Epidermal melanocyte (primary cell): ENCODE measurements at regions not wholly inside any gene's neighbourhood (a gene's known extent, or its start where the extent isn't known, plus 50 kb on each side); places are given as distances from the start of the nearest gene placed in this dataset.
"Not testable (repeated sequence)": the region's sequence is repeated elsewhere in the genome, so short reads cannot be mapped to it uniquely, and the experiment has no call there.

Experiments
- DNase-seq: peaks from one replicate; pipeline ENCODE4 v3.0.0; 2011; ENCODE audit warnings: low spot score; ENCODE audit not compliant: insufficient read length

- DNase-seq, result no peak
Observed at GRCh38 chr2:129379411-129379810, 600.1 kb upstream of the RAB6C start.

GRCh38 chr2:129381789-129382188, 597.7 kb upstream of the RAB6C start:
- no peak for DNase-seq

- DNase-seq, result no peak
Observed at GRCh38 chr2:129388870-129389269, 590.6 kb upstream of the RAB6C start.

GRCh38 chr2:129393816-129394215, 585.6 kb upstream of the RAB6C start:
- no peak for DNase-seq

GRCh38 chr2:129396980-129397599, 582.4 kb upstream of the RAB6C start:
- no peak for DNase-seq

- DNase-seq, result no peak
Observed at GRCh38 chr2:129400826-129401225, 578.6 kb upstream of the RAB6C start.

- no peak for DNase-seq
Observed at GRCh38 chr2:129402076-129402475, 577.4 kb upstream of the RAB6C start.

GRCh38 chr2:129404000-129404685, 575.3 kb upstream of the RAB6C start:
- no peak for DNase-seq

GRCh38 chr2:129408570-129408969, 570.9 kb upstream of the RAB6C start:
- DNase-seq, result no peak

GRCh38 chr2:129417041-129417440, 562.4 kb upstream of the RAB6C start:
- DNase-seq, result not testable (repeated sequence)

GRCh38 chr2:129422028-129422427, 557.4 kb upstream of the RAB6C start:
- no peak for DNase-seq

- no peak for DNase-seq
Observed at GRCh38 chr2:129428086-129428660, 551.3 kb upstream of the RAB6C start.

GRCh38 chr2:129430911-129431310, 548.6 kb upstream of the RAB6C start:
- DNase-seq, result no peak

GRCh38 chr2:129431881-129432280, 547.6 kb upstream of the RAB6C start:
- DNase-seq, result no peak

- no peak for DNase-seq
Observed at GRCh38 chr2:129436809-129437208, 542.7 kb upstream of the RAB6C start.

- no peak for DNase-seq
Observed at GRCh38 chr2:129437725-129438124, 541.7 kb upstream of the RAB6C start.

GRCh38 chr2:129438501-129439057, 540.9 kb upstream of the RAB6C start:
- DNase-seq, result no peak

- DNase-seq, result no peak
Observed at GRCh38 chr2:129439406-129440302, 539.8 kb upstream of the RAB6C start.

GRCh38 chr2:129441610-129442009, 537.9 kb upstream of the RAB6C start:
- no peak for DNase-seq

- no peak for DNase-seq
Observed at GRCh38 chr2:129443235-129443864, 536.1 kb upstream of the RAB6C start.
